Type B pancreatic cell (in vitro differentiated cells): ENCODE measurements at regions not wholly inside any gene's neighbourhood (a gene's known extent, or its start where the extent isn't known, plus 50 kb on each side); places are given as distances from the start of the nearest gene placed in this dataset.

Experiments
- DNase-seq: peaks from one replicate; pipeline ENCODE4 v3.0.0; 2021; ENCODE audit warnings: mixed read lengths; ENCODE audit not compliant: unreplicated experiment; ENCODE audit errors: extremely low spot score
- H3K27ac Mint-ChIP-seq: 2 replicates; pipeline ENCODE4 v1.8.0; 2021; ENCODE audit warnings: mild to moderate bottlenecking, mixed read lengths
- H3K27me3 Mint-ChIP-seq: 2 replicates; pipeline ENCODE4 v1.8.0; 2021; ENCODE audit warnings: mixed read lengths
- H3K36me3 Mint-ChIP-seq: 2 replicates; pipeline ENCODE4 v1.8.0; 2021; ENCODE audit warnings: mixed read lengths
- H3K4me1 Mint-ChIP-seq: one replicate; pipeline ENCODE4 v1.8.0; 2021; ENCODE audit warnings: mixed read lengths; ENCODE audit not compliant: unreplicated experiment
- H3K4me3 Mint-ChIP-seq: 2 replicates; pipeline ENCODE4 v1.8.0; 2021; ENCODE audit warnings: mild to moderate bottlenecking, mixed read lengths
- H3K9me3 Mint-ChIP-seq: 2 replicates; pipeline ENCODE4 v1.8.0; 2021; ENCODE audit warnings: mixed read lengths
- TF ChIP-seq, protein P1 (sequence below): fragments of 200-600 bp; sonication (generic); conservative IDR thresholded peaks from 2 replicates; pipeline ENCODE4 v1.5.0; 2021; ENCODE audit warnings: antibody characterized with exemption, mild to moderate bottlenecking

DNA sequence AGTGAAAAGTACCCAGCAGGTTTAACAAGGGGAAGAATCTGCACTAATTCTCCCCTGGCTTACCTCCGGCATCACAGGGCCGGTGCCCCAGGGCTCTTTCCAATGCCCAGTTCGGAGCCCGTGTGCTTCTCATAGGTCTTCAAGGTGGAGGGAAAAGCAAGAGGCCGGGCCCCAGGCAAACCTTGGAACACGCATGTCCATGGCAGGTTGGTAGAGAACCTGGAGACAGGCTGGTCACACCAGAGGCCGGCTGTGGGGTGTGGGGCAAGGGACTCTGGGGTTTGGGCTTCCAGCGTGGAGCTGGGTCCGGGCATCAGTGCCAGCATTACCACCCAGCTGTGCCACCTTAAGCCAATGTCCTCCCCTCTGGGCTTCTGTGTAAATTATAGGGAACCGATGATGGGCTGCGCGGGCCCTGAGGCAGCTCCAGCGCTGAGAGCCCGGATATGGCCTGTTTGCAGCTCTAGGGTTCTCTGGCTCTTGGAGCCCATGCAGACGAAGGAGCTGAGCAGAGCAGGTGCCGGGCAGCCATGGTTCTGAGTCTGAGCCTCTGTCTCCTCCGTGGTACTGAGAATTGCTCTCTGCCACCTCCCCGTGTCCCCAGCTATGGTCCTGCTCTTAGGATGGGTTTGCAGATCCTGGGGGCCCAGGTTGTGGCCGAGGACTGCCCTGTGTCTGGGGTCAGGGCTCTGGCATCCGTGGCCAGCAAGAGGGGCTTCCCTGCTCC lies 197.0 kb upstream of the C14orf180 start:
- Mint-ChIP-seq H3K27ac (no peak overlapping the region), H3K4me3 (no peak overlapping the region), H3K4me1 (peaks cover 11% of the 10 kb centered on the region), H3K36me3 (no peaks in the 10 kb centered on the region), H3K27me3 (peaks cover 34% of the 10 kb centered on the region), H3K9me3 (peaks cover 8% of the 10 kb centered on the region)
- TF ChIP-seq, protein P1, sequence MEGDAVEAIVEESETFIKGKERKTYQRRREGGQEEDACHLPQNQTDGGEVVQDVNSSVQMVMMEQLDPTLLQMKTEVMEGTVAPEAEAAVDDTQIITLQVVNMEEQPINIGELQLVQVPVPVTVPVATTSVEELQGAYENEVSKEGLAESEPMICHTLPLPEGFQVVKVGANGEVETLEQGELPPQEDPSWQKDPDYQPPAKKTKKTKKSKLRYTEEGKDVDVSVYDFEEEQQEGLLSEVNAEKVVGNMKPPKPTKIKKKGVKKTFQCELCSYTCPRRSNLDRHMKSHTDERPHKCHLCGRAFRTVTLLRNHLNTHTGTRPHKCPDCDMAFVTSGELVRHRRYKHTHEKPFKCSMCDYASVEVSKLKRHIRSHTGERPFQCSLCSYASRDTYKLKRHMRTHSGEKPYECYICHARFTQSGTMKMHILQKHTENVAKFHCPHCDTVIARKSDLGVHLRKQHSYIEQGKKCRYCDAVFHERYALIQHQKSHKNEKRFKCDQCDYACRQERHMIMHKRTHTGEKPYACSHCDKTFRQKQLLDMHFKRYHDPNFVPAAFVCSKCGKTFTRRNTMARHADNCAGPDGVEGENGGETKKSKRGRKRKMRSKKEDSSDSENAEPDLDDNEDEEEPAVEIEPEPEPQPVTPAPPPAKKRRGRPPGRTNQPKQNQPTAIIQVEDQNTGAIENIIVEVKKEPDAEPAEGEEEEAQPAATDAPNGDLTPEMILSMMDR, result no peak
- DNase-seq, result no peak

DNA sequence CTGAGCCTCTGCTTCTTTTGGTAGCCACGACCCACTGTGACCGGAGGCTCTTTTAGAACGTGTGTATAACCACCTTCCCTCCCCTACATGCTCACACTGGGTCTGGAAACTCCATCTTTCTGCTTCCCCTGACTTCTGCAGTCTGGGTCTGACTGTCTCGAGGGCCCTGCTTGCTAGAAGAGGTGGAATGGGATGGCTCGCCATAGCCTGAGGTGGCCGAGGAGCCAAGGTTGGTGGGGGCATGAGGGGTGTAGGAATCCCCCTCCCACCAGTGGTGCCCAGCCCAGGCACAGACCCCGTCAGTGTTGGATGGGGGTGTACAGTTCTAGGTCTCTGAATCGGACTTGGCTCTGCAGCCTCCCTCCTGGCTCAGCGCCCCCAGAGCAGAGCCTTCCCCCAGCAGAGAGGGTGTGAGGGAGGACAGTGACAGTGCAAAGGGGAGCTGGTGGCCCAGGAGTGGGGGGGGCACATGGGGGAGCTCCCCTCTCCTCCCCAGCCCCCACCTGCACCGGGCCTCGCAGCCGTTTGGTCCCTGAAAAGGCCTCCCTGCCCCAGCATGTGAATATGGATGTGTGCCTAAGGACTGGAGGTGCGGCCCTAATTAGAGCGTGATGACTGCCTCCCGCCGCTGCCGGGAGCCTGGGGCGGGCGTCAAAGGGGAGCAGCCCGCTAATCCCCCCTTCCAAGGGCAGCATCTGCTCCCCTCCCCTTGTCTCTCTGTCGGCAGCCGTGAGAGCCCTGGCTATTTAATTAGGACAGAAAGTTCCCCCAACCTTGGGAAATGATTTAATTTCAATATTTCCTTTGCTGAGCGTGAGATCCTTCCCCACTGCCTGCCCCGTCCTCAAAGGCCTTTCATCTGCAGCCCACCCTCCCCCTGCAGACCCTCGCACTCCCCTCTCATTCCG lies 196.2 kb upstream of the C14orf180 start:
- H3K27ac Mint-ChIP-seq, result no peak overlapping the region
- H3K27me3 Mint-ChIP-seq, result peaks cover 25% of the 10 kb centered on the region

DNA sequence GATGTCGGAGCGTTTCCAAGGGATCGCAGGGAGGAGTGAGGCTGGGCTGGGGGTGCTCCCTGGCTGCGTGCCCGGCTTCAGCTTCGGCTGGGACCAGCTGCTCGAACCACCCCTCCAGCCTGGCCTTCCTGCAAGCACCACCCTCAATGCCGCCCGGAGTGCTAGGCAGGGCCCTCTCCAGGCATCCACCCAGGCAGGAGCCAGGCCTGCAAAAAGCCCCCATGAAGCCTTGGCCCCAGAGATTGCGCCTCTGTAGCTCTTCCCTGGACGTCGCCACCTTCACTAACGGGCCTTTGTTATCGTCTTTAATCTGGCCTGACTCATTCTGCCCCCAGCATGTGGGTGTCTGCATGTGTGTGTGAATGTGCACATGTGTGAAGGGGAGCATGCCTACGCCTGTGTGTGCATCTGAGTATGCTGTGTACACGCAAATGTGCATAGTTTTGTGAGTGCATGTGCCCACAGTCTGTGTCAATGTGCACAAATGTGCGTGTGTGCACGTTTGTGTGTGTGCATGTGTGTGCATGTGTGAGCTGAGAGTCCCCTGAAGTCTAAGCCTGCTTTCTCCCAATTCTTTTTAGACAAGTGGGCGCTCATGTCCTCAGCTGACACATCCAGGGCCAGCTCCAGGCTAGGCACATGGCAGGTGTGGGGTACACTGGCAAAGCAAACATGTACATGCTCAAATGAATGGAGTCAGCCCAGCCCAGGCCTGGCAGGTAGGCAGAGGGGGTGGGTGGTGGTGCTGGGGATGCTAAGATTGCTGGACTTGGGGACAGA lies 195.4 kb upstream of the C14orf180 start:
- Mint-ChIP-seq H3K36me3 (no peaks in the 10 kb centered on the region), H3K27ac (no peak overlapping the region), H3K4me3 (no peak overlapping the region), H3K9me3 (peaks cover 8% of the 10 kb centered on the region), H3K27me3 (peaks cover 18% of the 10 kb centered on the region), H3K4me1 (peaks cover 6% of the 10 kb centered on the region)
- no peak for DNase-seq
- TF ChIP-seq, protein P1, result no peak

More for the DNA sequence above, 196.2 kb upstream of the C14orf180 start:
- H3K4me3 Mint-ChIP-seq, result no peak overlapping the region
- H3K36me3 Mint-ChIP-seq, result no peaks in the 10 kb centered on the region
- H3K9me3 Mint-ChIP-seq, result peaks cover 8% of the 10 kb centered on the region
- TF ChIP-seq, protein P1, result no peak
- DNase-seq, result no peak
- H3K4me1 Mint-ChIP-seq, result peaks cover 11% of the 10 kb centered on the region

DNA sequence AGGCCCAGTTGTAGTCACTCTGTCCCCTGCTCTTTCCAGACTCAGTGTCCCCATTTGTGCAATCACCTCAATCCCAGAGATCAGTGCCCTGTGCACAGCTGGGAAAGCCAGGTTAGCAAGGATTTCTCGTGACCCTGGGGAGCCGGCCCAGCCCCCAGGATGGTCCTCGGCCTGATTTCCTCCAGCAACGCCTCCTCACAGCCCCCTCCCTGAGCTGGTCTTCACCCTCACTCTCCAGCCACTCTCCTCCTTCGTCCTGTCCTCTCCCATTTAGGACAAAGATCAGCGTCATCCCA lies 194.8 kb upstream of the C14orf180 start:
- no peak for DNase-seq
- TF ChIP-seq, protein P1, result no peak
- H3K27me3 Mint-ChIP-seq, result peaks cover 13% of the 10 kb centered on the region
- no peaks in the 10 kb centered on the region for H3K36me3 Mint-ChIP-seq
- H3K4me3 Mint-ChIP-seq, result no peak overlapping the region
- peaks cover 8% of the 10 kb centered on the region for H3K9me3 Mint-ChIP-seq
- peaks cover 3% of the 10 kb centered on the region for H3K4me1 Mint-ChIP-seq
- no peak overlapping the region for H3K27ac Mint-ChIP-seq

DNA sequence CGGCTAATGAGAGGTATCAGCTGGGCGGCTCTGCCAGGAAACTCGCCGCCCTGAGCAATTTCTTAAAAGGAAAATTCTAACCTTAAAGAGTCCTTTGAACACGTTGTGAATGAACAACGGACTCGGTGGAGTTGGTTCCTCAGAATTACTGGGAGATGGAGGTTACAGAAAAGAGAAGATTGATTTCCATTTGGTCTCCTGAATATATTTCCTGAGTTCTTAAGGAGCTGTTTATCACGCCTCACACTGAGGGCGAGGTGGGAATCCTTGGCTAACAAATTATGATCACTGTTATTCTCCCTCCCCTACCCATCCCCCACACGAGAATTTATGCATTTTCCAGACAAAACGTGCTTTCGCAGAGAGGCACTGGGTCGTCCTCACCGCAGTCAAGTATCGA lies 194.5 kb upstream of the C14orf180 start:
- H3K4me3 Mint-ChIP-seq, result no peak overlapping the region
- peaks cover 8% of the 10 kb centered on the region for H3K9me3 Mint-ChIP-seq
- H3K27me3 Mint-ChIP-seq, result peaks cover 11% of the 10 kb centered on the region
- TF ChIP-seq, protein P1, result no peak
- H3K27ac Mint-ChIP-seq, result no peak overlapping the region
- H3K4me1 Mint-ChIP-seq, result peaks cover 3% of the 10 kb centered on the region
- DNase-seq, result no peak
- H3K36me3 Mint-ChIP-seq, result no peaks in the 10 kb centered on the region
